ENCODE measurements at regions not wholly inside any gene's neighbourhood (a gene's known extent, or its start where the extent isn't known, plus 50 kb on each side); places are given as distances from the start of the nearest gene placed in this dataset.

DNA sequence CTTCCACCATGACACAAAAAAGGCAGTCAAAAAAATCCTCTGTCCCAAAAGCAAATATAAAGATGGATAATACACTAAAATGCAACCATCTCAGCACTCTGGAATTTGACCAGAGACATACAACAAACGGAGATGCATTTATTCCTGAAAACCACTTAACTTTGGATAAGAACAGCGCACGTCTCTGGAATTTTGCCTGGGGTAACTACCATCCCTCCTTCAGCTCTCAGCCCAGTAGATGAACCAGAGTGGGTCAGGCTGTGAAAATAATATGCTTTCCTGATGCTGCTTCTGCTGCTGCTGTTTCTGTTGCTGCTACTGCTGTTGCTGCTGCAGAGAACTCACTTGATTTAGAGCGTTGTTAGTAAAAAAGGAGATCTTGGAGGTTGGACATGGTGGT lies 133.8 kb upstream of the ACVR2A start:
- no peak for DNase-seq (ENCODE audit: low read depth in 2 of 2)

DNA sequence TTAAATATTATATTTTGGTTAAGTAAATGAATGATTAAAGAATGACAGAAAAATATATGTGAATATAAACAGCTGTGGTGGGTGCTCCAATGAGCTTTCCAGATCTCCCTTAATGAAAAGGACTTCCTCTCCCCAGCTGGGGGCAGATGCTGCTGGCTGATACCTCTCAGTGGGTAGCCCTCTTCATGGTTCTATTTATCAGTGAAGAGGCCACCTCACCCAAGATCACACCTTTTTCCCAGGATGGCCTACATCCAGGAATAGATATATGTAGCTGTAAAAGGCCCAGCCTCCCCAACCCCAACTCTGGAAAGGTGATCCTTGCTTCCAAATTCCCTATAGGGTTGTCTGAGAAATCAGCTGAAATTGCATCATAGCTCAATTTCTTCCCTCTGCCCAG lies 135.2 kb upstream of the ACVR2A start:
- no peak for DNase-seq (ENCODE audit: low read depth in 2 of 2)

GRCh38 chr2:147703171-147703570 lies 141.7 kb upstream of the ACVR2A start:
- DNase-seq (ENCODE audit: low read depth in 2 of 2), result no peak

- DNase-seq (ENCODE audit: low read depth in 2 of 2), result no peak
These were observed 146.7 kb upstream of the ACVR2A start for GRCh38 chr2:147698166-147698565.

- no peak for DNase-seq (ENCODE audit: low read depth in 2 of 2)
These were observed 148.4 kb upstream of the ACVR2A start for GRCh38 chr2:147696426-147696825.

GRCh38 chr2:147689220-147689909 lies 155.5 kb upstream of the ACVR2A start:
- DNase-seq (ENCODE audit: low read depth in 2 of 2), result no peak

- DNase-seq (ENCODE audit: low read depth in 2 of 2), result no peak
These were observed 156.6 kb upstream of the ACVR2A start for GRCh38 chr2:147688242-147688641.

DNA sequence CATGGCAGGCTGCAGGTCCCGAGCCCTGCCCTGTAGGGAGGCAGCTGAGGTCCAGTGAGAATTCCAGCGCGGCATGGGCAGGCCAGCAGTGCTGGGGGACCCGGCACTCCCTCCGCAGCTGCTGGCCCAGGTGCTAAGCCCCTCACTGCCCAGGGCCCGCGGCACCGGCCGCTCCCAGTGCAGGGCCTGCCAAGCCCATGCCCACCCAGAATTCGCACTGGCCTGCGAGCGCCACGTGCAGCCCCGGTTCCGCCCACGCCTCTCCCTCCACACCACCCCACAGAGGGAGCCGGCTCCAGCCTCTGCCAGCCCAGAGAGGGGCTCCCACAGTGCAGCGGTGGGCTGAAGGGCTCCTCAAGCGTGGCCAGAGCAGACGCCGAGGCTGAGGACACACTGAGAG lies 158.5 kb upstream of the ACVR2A start:
- no peak for DNase-seq (ENCODE audit: low read depth in 2 of 2)

DNA sequence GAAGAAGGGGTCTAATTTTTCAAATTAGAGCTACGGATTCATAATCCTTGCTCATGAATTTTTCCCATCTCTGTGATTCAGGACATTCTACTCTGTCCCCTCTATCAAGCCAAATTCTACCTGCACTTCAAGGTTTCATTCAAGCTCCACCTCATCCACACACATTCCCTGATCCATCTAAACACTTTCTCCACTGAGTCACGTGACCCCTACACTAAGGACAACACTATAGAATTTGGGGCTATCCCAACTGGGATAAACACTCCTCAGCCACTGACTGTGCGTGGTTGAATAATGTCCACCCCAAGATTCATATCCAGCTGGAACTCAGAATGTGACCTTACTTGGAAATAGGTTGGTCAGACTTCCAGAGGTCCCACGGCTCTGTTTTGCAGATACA lies 159.9 kb upstream of the ACVR2A start:
- DNase-seq (ENCODE audit: low read depth in 2 of 2), result no peak

GRCh38 chr2:147683380-147683779 lies 161.4 kb upstream of the ACVR2A start:
- no peak for DNase-seq (ENCODE audit: low read depth in 2 of 2)

GRCh38 chr2:147681093-147681492 lies 163.7 kb upstream of the ACVR2A start:
- DNase-seq (ENCODE audit: low read depth in 2 of 2), result no peak

DNA sequence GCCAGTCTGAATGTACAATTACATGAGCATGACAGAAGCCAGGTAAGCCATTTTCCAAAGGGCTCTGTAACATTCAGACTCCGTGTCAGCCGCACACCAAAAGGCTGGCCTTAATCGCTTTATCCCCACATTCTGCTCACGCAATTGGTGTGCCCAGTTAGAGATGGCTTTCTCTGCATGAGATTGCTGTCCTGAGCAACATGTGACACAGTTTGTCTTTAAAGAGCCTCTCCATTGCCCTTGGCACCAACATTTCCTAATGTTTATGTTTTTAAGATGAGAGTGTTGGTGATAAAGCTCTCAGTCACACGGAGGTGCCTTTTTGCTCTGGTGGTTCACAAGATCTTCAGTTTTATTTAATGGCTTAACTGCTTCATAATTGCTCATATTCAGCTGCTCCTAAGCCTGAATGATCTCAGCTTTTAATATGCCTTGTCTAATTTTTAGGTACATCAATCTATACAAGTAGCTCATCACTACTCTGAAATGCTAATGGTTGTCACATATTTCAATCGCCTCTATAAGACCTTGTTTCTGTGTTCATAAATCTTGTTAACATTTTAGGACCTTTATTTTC lies 164.8 kb upstream of the ACVR2A start:
- DNase-seq (ENCODE audit: low read depth in 2 of 2), result no peak

- no peak for DNase-seq (ENCODE audit: low read depth in 2 of 2)
These were observed 165.5 kb upstream of the ACVR2A start for GRCh38 chr2:147679191-147679954.

DNA sequence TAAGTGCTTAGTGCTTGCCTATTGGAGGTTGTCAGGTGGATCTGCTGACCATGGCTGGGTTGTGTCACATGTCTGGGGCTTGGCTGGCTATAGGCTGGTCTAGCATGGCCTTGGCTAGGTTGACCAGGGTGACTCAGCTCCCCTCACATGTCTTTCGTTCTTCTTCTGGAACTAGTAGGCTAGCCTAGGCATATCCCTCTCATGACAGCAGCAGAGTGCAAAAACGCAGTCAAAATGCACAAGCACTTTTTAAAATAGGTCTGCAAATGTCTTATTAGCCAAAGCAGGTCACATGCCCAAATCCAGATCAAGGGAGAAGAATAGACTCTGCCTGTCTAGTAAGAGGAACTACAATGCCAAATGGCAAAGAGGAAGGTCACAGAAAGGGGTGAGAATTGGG lies 179.7 kb upstream of the ACVR2A start:
- no peak for DNase-seq (ENCODE audit: low read depth in 2 of 2)

GRCh38 chr2:147663962-147664361 lies 180.9 kb upstream of the ACVR2A start:
- no peak for DNase-seq (ENCODE audit: low read depth in 2 of 2)

DNA sequence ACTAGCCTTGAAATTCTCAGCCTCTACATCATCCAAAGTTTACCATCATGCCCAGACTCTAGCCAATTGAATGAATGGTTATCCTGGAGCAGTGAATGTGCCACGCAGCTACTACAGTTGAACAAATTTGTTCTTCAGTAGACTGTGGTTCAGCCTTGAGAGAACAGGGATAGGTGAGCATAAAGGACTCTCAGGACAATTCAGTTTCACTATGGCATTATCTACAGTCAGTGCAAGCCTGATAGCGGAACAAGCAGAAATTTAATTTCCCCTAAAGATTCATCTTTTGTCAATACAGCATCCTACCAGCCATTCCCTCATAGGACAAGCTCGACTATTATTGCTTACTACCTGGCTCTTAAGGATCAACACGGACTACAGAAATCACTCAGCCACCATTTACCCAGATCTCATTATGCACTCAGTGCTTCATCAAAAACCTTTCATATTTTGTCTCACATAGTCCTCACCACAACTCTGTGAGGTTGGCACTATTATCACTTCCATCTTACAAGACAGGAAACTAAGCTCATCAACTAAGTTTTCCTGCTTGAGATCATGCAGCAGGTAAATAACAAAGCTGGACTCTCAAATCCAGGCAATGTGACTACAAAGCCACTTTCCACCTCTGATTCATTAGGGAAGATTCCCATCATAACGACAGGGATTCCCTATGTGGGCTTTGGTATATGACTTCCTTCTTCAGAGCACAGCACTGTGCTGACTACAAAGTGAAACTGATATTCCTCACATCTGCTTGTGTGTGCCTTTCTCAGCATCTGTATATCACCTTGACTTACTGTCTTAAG lies 181.5 kb upstream of the ACVR2A start:
- no peak for DNase-seq (ENCODE audit: low read depth in 2 of 2)

GRCh38 chr2:147662221-147662620 lies 182.6 kb upstream of the ACVR2A start:
- no peak for DNase-seq (ENCODE audit: low read depth in 2 of 2)

DNA sequence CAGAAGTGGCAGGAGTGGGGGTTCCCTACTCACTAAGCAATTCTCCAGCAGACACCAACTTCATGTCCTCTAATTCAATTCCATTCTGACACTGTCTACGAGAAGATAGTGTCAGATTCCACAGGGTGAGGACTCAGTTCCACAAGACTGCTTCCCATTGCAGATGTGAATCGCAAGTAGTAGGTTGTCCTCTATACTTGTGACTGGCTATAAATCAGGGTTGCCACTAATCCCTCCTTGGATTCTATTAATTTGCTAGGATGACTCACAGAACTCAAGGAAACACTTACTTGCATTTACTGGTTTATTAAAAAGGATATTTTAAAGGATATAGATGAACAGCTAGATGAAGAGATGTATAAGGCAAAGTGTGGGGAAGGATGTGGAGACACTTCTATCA lies 184.1 kb upstream of the ACVR2A start:
- no peak for DNase-seq (ENCODE audit: low read depth in 2 of 2)

- no peak for DNase-seq (ENCODE audit: low read depth in 2 of 2)
These were observed 185.8 kb upstream of the ACVR2A start for GRCh38 chr2:147659051-147659450.

DNA sequence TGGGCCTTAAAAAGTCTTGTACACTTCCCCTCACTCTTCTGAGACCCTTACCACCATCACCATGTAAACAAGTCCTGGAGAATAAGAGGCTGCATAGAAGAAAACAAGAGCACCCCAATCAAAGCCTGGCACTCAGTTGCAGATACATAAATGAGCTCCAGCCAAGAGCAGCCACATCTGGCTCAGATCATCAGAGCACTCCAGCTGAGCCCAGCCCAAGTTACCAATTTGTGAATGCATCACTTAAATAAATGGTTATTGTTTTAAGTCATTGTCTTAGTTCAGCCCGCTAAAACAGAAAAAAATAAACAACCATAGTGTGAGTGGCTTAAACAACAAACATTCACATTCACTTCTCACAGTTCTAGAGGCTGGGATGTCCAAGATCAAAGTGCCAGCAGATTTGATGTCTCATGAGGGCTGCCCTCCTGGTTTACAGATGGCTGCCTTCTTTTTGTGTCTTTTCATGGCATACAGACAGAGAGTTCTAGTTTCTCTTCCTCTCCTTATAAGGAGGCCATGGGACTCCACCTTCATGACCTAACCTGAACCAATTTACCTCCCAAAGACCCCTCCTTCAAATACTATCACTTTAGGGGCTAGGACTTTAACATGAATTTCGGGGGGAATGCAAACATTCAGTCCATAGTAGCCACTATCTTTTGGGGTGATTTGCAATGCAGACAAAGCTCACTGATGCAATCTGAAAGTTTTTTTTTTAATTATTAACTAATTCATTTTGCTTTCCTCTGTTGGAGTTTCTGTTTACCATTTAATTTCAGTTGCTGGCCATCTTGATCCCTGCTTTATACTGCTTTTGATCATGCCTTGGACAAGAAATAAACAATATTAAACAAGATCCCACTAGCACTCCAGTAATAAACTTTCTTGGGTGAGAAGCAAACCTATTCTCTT lies 187.5 kb upstream of the ACVR2A start:
- no peak for DNase-seq (ENCODE audit: low read depth in 2 of 2)

GRCh38 chr2:147649998-147650397 lies 194.8 kb upstream of the ACVR2A start:
- DNase-seq (ENCODE audit: low read depth in 2 of 2), result no peak

All from stimulated activated CD8-positive, alpha-beta memory T cell treated with anti-CD3 and anti-CD28 coated beads, Interleukin-2, amount 100 ng/mL, for 1 hour (primary cell).